GM19395 (cell line): ENCODE measurements at regions not wholly inside any gene's neighbourhood (a gene's known extent, or its start where the extent isn't known, plus 50 kb on each side); places are given as distances from the start of the nearest gene placed in this dataset.
"Not testable (repeated sequence)": the region's sequence is repeated elsewhere in the genome, so short reads cannot be mapped to it uniquely, and the experiment has no call there.

Source experiments
- ATAC-seq: cut with Tn5 transposase; IDR thresholded peaks from one replicate; pipeline ENCODE4 v1.9.1; 2021; ENCODE audit warnings: mild to moderate bottlenecking, moderate library complexity; ENCODE audit not compliant: unreplicated experiment

- ATAC-seq: no peak
These were observed 118.8 kb upstream of the AFDN start for GRCh38 chr6:167707686-167708500.

GRCh38 chr6:167708501-167709094 lies 118.1 kb upstream of the AFDN start:
- no peak for ATAC-seq

- ATAC-seq: no peak
These were observed 117.5 kb upstream of the AFDN start for GRCh38 chr6:167709196-167709595.

GRCh38 chr6:167709776-167710336 lies 116.9 kb upstream of the AFDN start:
- not testable (repeated sequence) for ATAC-seq

GRCh38 chr6:167710363-167710920 lies 116.3 kb upstream of the AFDN start:
- no peak for ATAC-seq

GRCh38 chr6:167711211-167711610 lies 115.5 kb upstream of the AFDN start:
- ATAC-seq: no peak

- no peak for ATAC-seq
These were observed 114.7 kb upstream of the AFDN start for GRCh38 chr6:167711768-167712730.

GRCh38 chr6:167712731-167713475 lies 113.8 kb upstream of the AFDN start:
- ATAC-seq: no peak

- ATAC-seq: no peak
These were observed 112.6 kb upstream of the AFDN start for GRCh38 chr6:167714152-167714551.

GRCh38 chr6:167717455-167717854 lies 109.3 kb upstream of the AFDN start:
- no peak for ATAC-seq

- ATAC-seq: no peak
These were observed 108.8 kb upstream of the AFDN start for GRCh38 chr6:167717867-167718266.

GRCh38 chr6:167719920-167720319 lies 106.8 kb upstream of the AFDN start:
- ATAC-seq: no peak

GRCh38 chr6:167720456-167721285 lies 106.0 kb upstream of the AFDN start:
- ATAC-seq: no peak

- ATAC-seq: no peak
These were observed 105.4 kb upstream of the AFDN start for GRCh38 chr6:167721291-167721690.

GRCh38 chr6:167722634-167723309 lies 103.9 kb upstream of the AFDN start:
- ATAC-seq: no peak

- ATAC-seq: no peak
These were observed 100.6 kb upstream of the AFDN start for GRCh38 chr6:167726043-167726621.

GRCh38 chr6:167730441-167730840 lies 96.3 kb upstream of the AFDN start:
- ATAC-seq: no peak

- ATAC-seq: no peak
These were observed 95.5 kb upstream of the AFDN start for GRCh38 chr6:167731216-167731615.
